Heart left ventricle (tissue), 16 donors: ENCODE measurements at regions not wholly inside any gene's neighbourhood (a gene's known extent, or its start where the extent isn't known, plus 50 kb on each side); places are given as distances from the start of the nearest gene placed in this dataset.

Source experiments
- ATAC-seq, 4 donors: fragments of 200-7000 bp; cut with Tn5 transposase; one replicate each; pipeline ENCODE4 v1.9.1; 2020 to 2022; ENCODE audit warnings: moderate library complexity in 4 of 4, mild to moderate bottlenecking in 3 of 4, moderate number of reproducible peaks in 1 of 4
- DNase-seq, 5 donors: peaks; one replicate each; pipeline ENCODE4 v3.0.0-alpha.2; 2020
- H3K27ac ChIP-seq, 12 donors: fragments of 200-600 bp; sonication (generic) in 4 of 12; one replicate each; pipeline versions ENCODE4 v1.5.0 to v1.8.0; 2016 to 2022; ENCODE audit warnings: mild to moderate bottlenecking in 2 of 12
- H3K27me3 ChIP-seq, 9 donors: fragments of 200-600 bp; sonication (generic) in 2 of 9; one replicate each; pipeline versions ENCODE4 v1.5.1 to v1.8.0; 2016 to 2022; ENCODE audit warnings: mild to moderate bottlenecking in 3 of 9
- H3K36me3 ChIP-seq, 9 donors: fragments of 200-600 bp; sonication (generic) in 2 of 9; one replicate each; pipeline versions ENCODE4 v1.5.0 to v1.8.0; 2018 to 2022; ENCODE audit warnings: mild to moderate bottlenecking in 2 of 9
- H3K4me1 ChIP-seq, 12 donors: fragments of 200-600 bp; sonication (generic) in 4 of 12; one replicate each; pipeline versions ENCODE4 v1.5.0 to v1.8.0; 2016 to 2022; ENCODE audit warnings: mild to moderate bottlenecking in 3 of 12
- H3K4me3 ChIP-seq, 12 donors: fragments of 200-600 bp; sonication (generic) in 4 of 12; one replicate each; pipeline versions ENCODE4 v1.5.0 to v1.8.0; 2017 to 2022; ENCODE audit warnings: mild to moderate bottlenecking in 9 of 12, moderate library complexity in 4 of 12
- H3K9me3 ChIP-seq, 12 donors: fragments of 200-600 bp; sonication (generic) in 4 of 12; one replicate each; pipeline versions ENCODE4 v1.5.0 to v1.8.0; 2016 to 2022; ENCODE audit warnings: mild to moderate bottlenecking in 1 of 12
- CTCF ChIP-seq, 12 donors: fragments of 200-600 bp; sonication (generic) in 4 of 12; IDR thresholded peaks; one replicate each; pipeline versions ENCODE4 v1.5.0 to v1.8.0; 2018 to 2022; ENCODE audit warnings: antibody characterized with exemption in 12 of 12, mild to moderate bottlenecking in 5 of 12
- POLR2A ChIP-seq, 2 donors: fragments of 450-650 bp; IDR thresholded peaks; one replicate each; pipeline ENCODE4 v1.6.1; 2017; ENCODE audit warnings: antibody characterized with exemption in 2 of 2, mild to moderate bottlenecking in 2 of 2, moderate library complexity in 2 of 2
- WGBS, 4 donors: extraction: QIAGEN DNeasy Blood & Tissue Kit in 2 of 4; methylation state at CpG; one replicate each; pipeline versions ENCODE4 v1.1.5 to v1.1.7; 2013 to 2018; 5-methylcytosine and 5-hydroxymethylcytosine counted together
- intact Hi-C, 10 donors: fragments of 100-400 bp; cut with DNase I; formaldehyde crosslinking; loops; one replicate each; pipeline versions ENCODE4 v1.11.1 to v1.14.2; 2022
- donor health status: ischemic (EF 13 %, LVEDD 7.1; RV severe dilation, severe dysfunction).
- donor health status: healthy with polysubstance abuse.
- donor health status: DM: no; HTN: yes; CAD: no.
- donor health status: DM: no; HTN: no; CAD: no.
- donor health status: ischemic (EF 25% LVEDD 6.9; RV normal size, moderate dysfunction).
- donor health status: ischemic (EF 25% LVEDD 5.7; RV mildly dilated, moderate dysfunction).
- donor health status: healthy.
- donor health status: DM: yes; HTN: yes; CAD: no.
- donor health status: ischemic (EF 35%, LVEDD 5.7; RV mildly dilated, moderate dysfunction).
- donor health status: nonischemic (EF 11% LVEDD 7.7; RV severe dilation, severe dysfunction).
- donor health status: DM: yes; HTN: yes; CAD: no.
- donor health status: PGD.
- donor health status: ischemic (EF 29% LVEDD 5.4; RV normal size, mild dysfunction).
- donor health status: nonischemic (EF 23%, LVEDD 6.1; RV moderate dilation, normal function).

GRCh38 chr17:12507026-12507595 is 158.6 kb upstream of the MYOCD start:
- H3K9me3 ChIP-seq: no peaks in the 10 kb centered on the region
- 79 to 88% (median 84%) methylated on average over 9 of the region's 9 CpGs for WGBS, 4 donors
- H3K36me3 ChIP-seq: no peaks in the 10 kb centered on the region
- ATAC-seq (no peak), DNase-seq (no peak)
- intact Hi-C loops: no loop called here
- no peaks in the 10 kb centered on the region for H3K4me1 ChIP-seq
- no peak overlapping the region for H3K4me3 ChIP-seq
- no peaks in the 10 kb centered on the region for H3K27me3 ChIP-seq
- TF ChIP-seq CTCF (IDR thresholded peaks at IDR 0.05) (no peak), POLR2A (IDR thresholded peaks at IDR 0.05) (no peak)
- no peak overlapping the region for H3K27ac ChIP-seq

GRCh38 chr17:12509801-12510200 is 155.9 kb upstream of the MYOCD start:
- intact Hi-C loops: no loop called here

GRCh38 chr17:12510535-12510934 is 155.2 kb upstream of the MYOCD start:
- no peaks in the 10 kb centered on the region for H3K27me3 ChIP-seq
- H3K4me1 ChIP-seq: no peaks in the 10 kb centered on the region
- H3K9me3 ChIP-seq: no peaks in the 10 kb centered on the region
- intact Hi-C loops: no loop called here
- ATAC-seq: no peak
- TF ChIP-seq POLR2A (IDR thresholded peaks at IDR 0.05) (no peak), CTCF (IDR thresholded peaks at IDR 0.05) (no peak)
- H3K4me3 ChIP-seq: no peak overlapping the region
- H3K27ac ChIP-seq: no peak overlapping the region
- H3K36me3 ChIP-seq: no peaks in the 10 kb centered on the region
- WGBS, 4 donors: 62 to 88% (median 82%) methylated on average over 3 of the region's 3 CpGs
- DNase-seq: no peak

More at GRCh38 chr17:12509801-12510200, 155.9 kb upstream of the MYOCD start:
- ATAC-seq (no peak), DNase-seq (no peak)
- TF ChIP-seq POLR2A (IDR thresholded peaks at IDR 0.05): no peak
- TF ChIP-seq CTCF (IDR thresholded peaks at IDR 0.05): no peak
- Histone ChIP-seq H3K9me3 (no peaks in the 10 kb centered on the region), H3K36me3 (no peaks in the 10 kb centered on the region), H3K27me3 (no peaks in the 10 kb centered on the region), H3K4me1 (no peaks in the 10 kb centered on the region), H3K4me3 (no peak overlapping the region), H3K27ac (no peak overlapping the region)
- 85 to 93% (median 89%) methylated on average over 1 of the region's 1 CpG for WGBS, 4 donors

GRCh38 chr17:12512694-12513355 is 152.9 kb upstream of the MYOCD start:
- 79 to 91% (median 80%) methylated on average over 4 of the region's 4 CpGs for WGBS, 4 donors
- no peak for ATAC-seq
- DNase-seq: no peak
- no peaks in the 10 kb centered on the region for H3K36me3 ChIP-seq
- H3K4me3 ChIP-seq: no peak overlapping the region
- no peaks in the 10 kb centered on the region for H3K4me1 ChIP-seq
- no peaks in the 10 kb centered on the region for H3K9me3 ChIP-seq
- H3K27me3 ChIP-seq: no peaks in the 10 kb centered on the region
- intact Hi-C loops: no loop called here
- TF ChIP-seq CTCF (IDR thresholded peaks at IDR 0.05) (no peak), POLR2A (IDR thresholded peaks at IDR 0.05) (no peak)
- no peak overlapping the region for H3K27ac ChIP-seq
